Thyroid gland (tissue), 4 donors: ENCODE measurements at regions not wholly inside any gene's neighbourhood (a gene's known extent, or its start where the extent isn't known, plus 50 kb on each side); places are given as distances from the start of the nearest gene placed in this dataset.

Experiments
- DNase-seq, 2 donors: peaks; one replicate each; pipeline ENCODE4 v3.0.0-alpha.2; 2019
- H3K27ac ChIP-seq, 3 donors: fragments of 200-600 bp; sonication (generic); 1 replicate in 2 of 3; 2 replicates in 1 of 3; pipeline ENCODE4 v1.5.1; 2016 to 2019; ENCODE audit warnings: mild to moderate bottlenecking in 1 of 3, moderate library complexity in 1 of 3
- H3K27me3 ChIP-seq: fragments of 200-600 bp; sonication (generic); one replicate; pipeline ENCODE4 v1.5.1; 2019
- H3K36me3 ChIP-seq, 2 donors: fragments of 200-600 bp; sonication (generic); one replicate each; pipeline ENCODE4 v1.5.1; 2016 to 2019
- H3K4me1 ChIP-seq, 2 donors: fragments of 200-600 bp; sonication (generic); one replicate each; pipeline ENCODE4 v1.5.1; 2017 to 2019
- H3K4me3 ChIP-seq, 3 donors: fragments of 200-600 bp; sonication (generic); replicated peaks in 1 of 3; 1 replicate in 2 of 3; 2 replicates in 1 of 3; pipeline ENCODE4 v1.5.1; 2016; ENCODE audit warnings: mild to moderate bottlenecking in 1 of 3
- H3K9me3 ChIP-seq: fragments of 200-600 bp; sonication (generic); one replicate; pipeline ENCODE4 v1.5.1; 2017
- POLR2A ChIP-seq, 2 donors: fragments of 450-650 bp; IDR thresholded peaks; one replicate each; pipeline ENCODE4 v1.6.1; 2017; ENCODE audit warnings: antibody characterized with exemption in 2 of 2, mild to moderate bottlenecking in 2 of 2, moderate library complexity in 1 of 2
- WGBS, 2 donors: methylation state at CpG; one replicate each; pipeline ENCODE4 v1.1.5; 2017; 5-methylcytosine and 5-hydroxymethylcytosine counted together
- intact Hi-C: fragments of 100-400 bp; cut with DNase I; formaldehyde crosslinking; loops from one replicate; pipeline ENCODE4 v1.15.1; 2023
- TF ChIP-seq, protein P1 (sequence below), 6 experiments: fragments of 200-600 bp in 3 of 6; fragments of 450-650 bp in 3 of 6; sonication (generic) in 3 of 6; IDR thresholded peaks; one replicate each; pipeline ENCODE4 v1.5.1; 2016 to 2019; ENCODE audit warnings: antibody characterized with exemption in 6 of 6, mild to moderate bottlenecking in 2 of 6, inconsistent platforms in 1 of 6, moderate library complexity in 1 of 6

DNA sequence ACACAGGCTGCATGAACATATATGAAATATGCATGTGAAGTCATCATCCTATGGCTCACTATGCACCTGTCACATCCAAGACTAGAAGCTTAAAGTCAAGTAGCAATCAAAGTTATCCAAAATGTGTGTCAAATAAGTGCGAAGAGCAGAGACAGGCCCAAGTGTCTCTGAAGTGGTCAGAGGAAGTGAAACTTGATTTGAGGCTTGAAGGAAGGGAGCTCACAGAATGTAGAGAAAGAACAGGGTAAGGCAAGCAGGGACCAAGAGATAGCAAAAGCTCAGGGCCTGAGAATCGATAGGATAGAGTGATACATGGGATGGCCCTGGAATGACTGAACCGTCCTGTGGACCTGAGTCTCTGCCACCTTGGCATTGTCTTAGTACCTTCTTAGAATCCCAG, 274.3 kb upstream of the TRPC7 start:
- TF ChIP-seq, protein P1, sequence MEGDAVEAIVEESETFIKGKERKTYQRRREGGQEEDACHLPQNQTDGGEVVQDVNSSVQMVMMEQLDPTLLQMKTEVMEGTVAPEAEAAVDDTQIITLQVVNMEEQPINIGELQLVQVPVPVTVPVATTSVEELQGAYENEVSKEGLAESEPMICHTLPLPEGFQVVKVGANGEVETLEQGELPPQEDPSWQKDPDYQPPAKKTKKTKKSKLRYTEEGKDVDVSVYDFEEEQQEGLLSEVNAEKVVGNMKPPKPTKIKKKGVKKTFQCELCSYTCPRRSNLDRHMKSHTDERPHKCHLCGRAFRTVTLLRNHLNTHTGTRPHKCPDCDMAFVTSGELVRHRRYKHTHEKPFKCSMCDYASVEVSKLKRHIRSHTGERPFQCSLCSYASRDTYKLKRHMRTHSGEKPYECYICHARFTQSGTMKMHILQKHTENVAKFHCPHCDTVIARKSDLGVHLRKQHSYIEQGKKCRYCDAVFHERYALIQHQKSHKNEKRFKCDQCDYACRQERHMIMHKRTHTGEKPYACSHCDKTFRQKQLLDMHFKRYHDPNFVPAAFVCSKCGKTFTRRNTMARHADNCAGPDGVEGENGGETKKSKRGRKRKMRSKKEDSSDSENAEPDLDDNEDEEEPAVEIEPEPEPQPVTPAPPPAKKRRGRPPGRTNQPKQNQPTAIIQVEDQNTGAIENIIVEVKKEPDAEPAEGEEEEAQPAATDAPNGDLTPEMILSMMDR (IDR thresholded peaks at IDR 0.05) = no peak
- WGBS, 2 donors = 89 to 91% methylated on average over 3 of the region's 3 CpGs
- Histone ChIP-seq H3K27me3 (no peaks in the 10 kb centered on the region), H3K36me3 (no peaks in the 10 kb centered on the region), H3K9me3 (no peaks in the 10 kb centered on the region), H3K4me3 (no peak overlapping the region), H3K27ac (no peak overlapping the region), H3K4me1 (peaks cover 7% of the 10 kb centered on the region in 2 donors)
- intact Hi-C loops = no loop called here
- no peak for DNase-seq

DNA sequence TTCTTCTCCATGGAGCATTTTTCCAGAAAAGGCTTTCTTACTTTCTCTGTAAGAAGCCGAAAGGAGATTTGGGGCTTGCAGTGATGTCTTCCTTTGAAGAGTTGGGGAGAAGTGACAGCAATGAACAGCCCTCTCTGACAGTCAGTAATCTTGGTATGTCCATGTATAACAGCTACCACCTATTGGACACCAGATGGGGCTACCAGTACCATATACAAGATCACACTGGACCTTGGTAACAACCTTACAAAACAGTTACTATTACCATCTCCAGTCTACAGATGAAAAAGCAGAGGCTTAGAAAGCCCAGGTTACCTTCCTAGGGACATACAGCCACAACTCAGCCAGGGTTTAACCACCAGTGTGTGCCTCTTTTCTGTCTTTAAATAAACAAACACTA, 272.7 kb upstream of the TRPC7 start:
- Histone ChIP-seq H3K27ac (no peak overlapping the region), H3K9me3 (no peaks in the 10 kb centered on the region), H3K36me3 (no peaks in the 10 kb centered on the region), H3K4me1 (peaks cover 6 to 7% of the 10 kb centered on the region in 2 donors), H3K27me3 (no peaks in the 10 kb centered on the region), H3K4me3 (no peak overlapping the region)
- intact Hi-C loops = no loop called here
- DNase-seq = no peak
- WGBS, 2 donors = 90 to 100% methylated on average over 1 of the region's 1 CpG
- TF ChIP-seq POLR2A (IDR thresholded peaks at IDR 0.05) = no peak
- TF ChIP-seq, protein P1 (IDR thresholded peaks at IDR 0.05) = no peak

DNA sequence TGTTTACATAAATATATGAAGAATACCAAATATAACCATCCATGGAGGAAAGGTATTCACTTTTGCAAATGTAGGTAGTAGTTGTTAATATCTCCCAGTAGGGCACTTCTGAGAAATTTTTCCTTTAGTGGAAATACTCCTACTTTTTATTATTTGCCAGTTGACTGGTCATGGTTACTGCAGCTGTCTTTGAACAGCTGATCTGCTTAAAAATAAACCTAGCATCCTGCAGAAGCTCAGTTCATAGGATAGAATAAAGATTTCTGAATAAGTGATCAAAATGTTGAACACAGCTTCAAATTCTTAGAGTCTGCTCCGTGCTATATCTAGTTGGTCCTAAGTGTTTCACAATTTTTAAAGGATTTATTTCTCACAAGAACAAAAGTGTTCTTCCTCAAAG, 270.7 kb upstream of the TRPC7 start:
- Histone ChIP-seq H3K9me3 (no peaks in the 10 kb centered on the region), H3K4me3 (no peak overlapping the region), H3K4me1 (peaks cover 0 to 7% of the 10 kb centered on the region in 2 donors), H3K36me3 (no peaks in the 10 kb centered on the region), H3K27me3 (no peaks in the 10 kb centered on the region), H3K27ac (no peak overlapping the region)
- DNase-seq = no peak
- intact Hi-C loops = no loop called here
- WGBS, 2 donors = 96 to 97% methylated on average over 1 of the region's 1 CpG
- TF ChIP-seq, protein P1 (IDR thresholded peaks at IDR 0.05) = no peak
- no peak for TF ChIP-seq POLR2A (IDR thresholded peaks at IDR 0.05)

DNA sequence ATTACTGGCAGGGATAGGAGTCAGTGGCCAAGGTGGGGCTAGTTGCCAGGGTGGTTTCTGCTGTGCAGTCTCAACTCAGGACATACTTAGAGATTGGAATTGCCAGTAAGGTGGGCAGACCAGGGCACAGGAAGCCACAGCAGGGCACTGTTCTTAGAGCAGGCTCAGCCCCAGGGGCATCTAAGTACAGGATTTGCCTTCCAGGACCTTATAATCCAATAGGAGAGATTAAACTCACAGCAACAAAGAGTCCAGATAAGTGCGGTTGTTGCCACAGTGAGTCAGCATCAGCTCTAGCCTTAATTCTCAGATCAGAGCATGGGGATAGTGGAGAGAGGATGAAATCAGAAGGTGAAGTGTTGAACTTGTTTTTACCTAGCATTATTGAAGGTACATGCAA, 265.8 kb upstream of the TRPC7 start:
- Histone ChIP-seq H3K27ac (no peak overlapping the region), H3K27me3 (no peaks in the 10 kb centered on the region), H3K9me3 (no peaks in the 10 kb centered on the region), H3K4me3 (no peak overlapping the region), H3K4me1 (peaks cover 26 to 30% of the 10 kb centered on the region in 2 donors), H3K36me3 (no peaks in the 10 kb centered on the region)
- TF ChIP-seq, protein P1 (IDR thresholded peaks at IDR 0.05) = no peak
- no peak for TF ChIP-seq POLR2A (IDR thresholded peaks at IDR 0.05)
- 88 to 91% methylated on average over 1 of the region's 1 CpG for WGBS, 2 donors
- DNase-seq = no peak
- intact Hi-C loops = no loop called here

DNA sequence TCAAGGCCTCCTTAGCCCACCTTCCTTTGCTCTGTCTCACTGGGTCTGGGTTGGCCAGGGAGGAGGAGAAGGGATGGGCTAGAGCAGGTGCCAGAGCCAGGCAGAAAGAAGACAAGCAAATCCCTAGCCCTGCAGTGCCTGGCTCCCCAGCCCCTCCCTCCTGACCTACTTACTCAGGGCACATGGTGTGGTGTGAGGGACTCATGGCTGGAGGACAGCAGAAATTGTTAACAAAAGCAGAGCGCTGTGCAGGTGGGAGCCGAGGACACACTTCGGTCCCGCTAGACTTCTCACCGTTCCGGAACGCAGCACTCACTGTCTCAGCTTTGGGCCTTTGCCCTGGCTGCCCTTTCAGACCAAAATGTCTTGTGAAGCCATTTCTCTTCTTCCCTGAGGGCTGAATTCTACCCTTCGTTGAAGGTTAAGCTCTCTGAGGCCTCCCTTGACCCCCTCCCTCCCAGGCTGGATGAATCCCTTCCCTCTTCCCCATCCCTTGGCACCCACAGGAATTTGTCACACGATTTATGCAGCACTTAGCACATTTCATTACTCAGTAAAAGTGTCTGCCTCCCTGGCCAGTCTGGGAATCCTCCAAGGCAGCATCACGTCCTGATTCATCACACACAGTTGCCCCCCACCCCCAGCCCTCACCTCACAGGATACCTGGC, 263.9 kb upstream of the TRPC7 start:
- H3K4me3 ChIP-seq = no peak overlapping the region
- H3K4me1 ChIP-seq = peaks cover 23 to 26% of the 10 kb centered on the region in 2 donors
- intact Hi-C loops = no loop called here
- H3K27me3 ChIP-seq = no peaks in the 10 kb centered on the region
- DNase-seq = peak; percentile 91 to 93
- 33 to 47% methylated on average over 10 of the region's 10 CpGs for WGBS, 2 donors
- peak overlapping the region; percentile 62 to 75 (median 74) for H3K27ac ChIP-seq
- H3K36me3 ChIP-seq = no peaks in the 10 kb centered on the region
- no peak for TF ChIP-seq POLR2A (IDR thresholded peaks at IDR 0.05)
- TF ChIP-seq, protein P1 (IDR thresholded peaks at IDR 0.05) = no peak
- no peaks in the 10 kb centered on the region for H3K9me3 ChIP-seq
